GM19455 (cell line): ENCODE measurements at regions not wholly inside any gene's neighbourhood (a gene's known extent, or its start where the extent isn't known, plus 50 kb on each side); places are given as distances from the start of the nearest gene placed in this dataset.

Experiments
- ATAC-seq: cut with Tn5 transposase; IDR thresholded peaks from one replicate; pipeline ENCODE4 v1.9.1; 2021; ENCODE audit not compliant: unreplicated experiment

- ATAC-seq = no peak
Measured at GRCh38 chr13:106183410-106184065, 351.9 kb downstream of the EFNB2 start.

GRCh38 chr13:106182404-106182803 lies 353.1 kb downstream of the EFNB2 start:
- ATAC-seq = no peak

- no peak for ATAC-seq
Measured at GRCh38 chr13:106178816-106179215, 356.6 kb downstream of the EFNB2 start.

- no peak for ATAC-seq
Measured at GRCh38 chr13:106177146-106177545, 358.3 kb downstream of the EFNB2 start.

- ATAC-seq = no peak
Measured at GRCh38 chr13:106176117-106176516, 359.3 kb downstream of the EFNB2 start.

- no peak for ATAC-seq
Measured at GRCh38 chr13:106173891-106174610, 361.4 kb downstream of the EFNB2 start.

GRCh38 chr13:106173346-106173745 lies 362.1 kb downstream of the EFNB2 start:
- ATAC-seq = no peak

GRCh38 chr13:106172176-106172905 lies 363.1 kb downstream of the EFNB2 start:
- ATAC-seq = no peak

- ATAC-seq = no peak
Measured at GRCh38 chr13:106163426-106163825, 372.0 kb downstream of the EFNB2 start.

- ATAC-seq = no peak
Measured at GRCh38 chr13:106161146-106161545, 374.3 kb downstream of the EFNB2 start.

GRCh38 chr13:106159295-106160195 lies 375.9 kb downstream of the EFNB2 start:
- no peak for ATAC-seq

GRCh38 chr13:106156468-106156867 lies 379.0 kb downstream of the EFNB2 start:
- no peak for ATAC-seq

GRCh38 chr13:106155411-106155810 lies 380.1 kb downstream of the EFNB2 start:
- no peak for ATAC-seq

- ATAC-seq = no peak
Measured at GRCh38 chr13:106153876-106154275, 381.6 kb downstream of the EFNB2 start.

GRCh38 chr13:106153041-106153440 lies 382.4 kb downstream of the EFNB2 start:
- no peak for ATAC-seq

- ATAC-seq = no peak
Measured at GRCh38 chr13:106152047-106152446, 383.4 kb downstream of the EFNB2 start.

- ATAC-seq = no peak
Measured at GRCh38 chr13:106151056-106151699, 384.3 kb downstream of the EFNB2 start.

- ATAC-seq = no peak
Measured at GRCh38 chr13:106145997-106146864, 389.2 kb downstream of the EFNB2 start.

- ATAC-seq = no peak
Measured at GRCh38 chr13:106145070-106145469, 390.4 kb downstream of the EFNB2 start.
